ENCODE measurements at regions not wholly inside any gene's neighbourhood (a gene's known extent, or its start where the extent isn't known, plus 50 kb on each side); places are given as distances from the start of the nearest gene placed in this dataset.
A peak's percentile ranks its signal among the peaks of the same experiment; 100 is the strongest.

DNA sequence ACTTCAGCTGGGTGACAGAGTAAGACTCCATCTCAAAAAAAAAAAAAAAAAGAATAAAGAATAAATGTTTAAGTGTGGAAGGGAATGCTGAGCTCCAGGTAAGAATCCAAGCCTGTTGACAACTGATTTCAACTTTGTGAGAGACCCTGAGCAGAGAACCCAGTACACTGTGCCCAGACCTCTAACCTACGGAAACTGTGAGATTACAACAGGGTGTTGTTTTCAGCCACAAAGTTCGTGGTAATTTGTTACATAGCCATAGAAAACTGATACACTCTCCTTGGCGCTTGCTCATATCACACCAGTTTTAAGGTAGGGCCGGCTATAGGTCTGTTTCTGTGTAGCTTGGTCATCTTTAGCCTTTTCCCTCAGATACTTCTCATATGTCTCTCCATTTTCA, 98.4 kb upstream of the PAPOLG start:
- no peak for DNase-seq (ENCODE audit: low read depth in 3 of 3)

DNA sequence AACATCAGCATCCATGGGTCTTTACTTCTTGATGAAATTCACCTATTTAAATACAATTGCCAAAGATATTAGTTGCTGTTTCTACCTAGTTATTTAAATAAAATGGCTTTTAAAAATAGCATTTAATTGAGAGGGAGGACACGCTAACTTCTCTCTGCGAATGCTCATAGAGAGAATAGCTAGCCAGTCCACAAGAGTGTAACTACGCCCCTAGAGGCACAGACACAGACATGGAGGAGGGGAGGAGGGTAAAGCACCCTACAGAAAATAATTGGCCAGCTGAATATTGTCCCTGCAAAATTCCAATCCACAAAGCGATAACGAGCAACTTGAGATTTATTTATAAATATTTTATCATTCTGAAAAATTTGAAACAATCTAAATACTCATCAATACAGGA, 97.0 kb upstream of the PAPOLG start:
- DNase-seq (ENCODE audit: low read depth in 3 of 3) = no peak

DNA sequence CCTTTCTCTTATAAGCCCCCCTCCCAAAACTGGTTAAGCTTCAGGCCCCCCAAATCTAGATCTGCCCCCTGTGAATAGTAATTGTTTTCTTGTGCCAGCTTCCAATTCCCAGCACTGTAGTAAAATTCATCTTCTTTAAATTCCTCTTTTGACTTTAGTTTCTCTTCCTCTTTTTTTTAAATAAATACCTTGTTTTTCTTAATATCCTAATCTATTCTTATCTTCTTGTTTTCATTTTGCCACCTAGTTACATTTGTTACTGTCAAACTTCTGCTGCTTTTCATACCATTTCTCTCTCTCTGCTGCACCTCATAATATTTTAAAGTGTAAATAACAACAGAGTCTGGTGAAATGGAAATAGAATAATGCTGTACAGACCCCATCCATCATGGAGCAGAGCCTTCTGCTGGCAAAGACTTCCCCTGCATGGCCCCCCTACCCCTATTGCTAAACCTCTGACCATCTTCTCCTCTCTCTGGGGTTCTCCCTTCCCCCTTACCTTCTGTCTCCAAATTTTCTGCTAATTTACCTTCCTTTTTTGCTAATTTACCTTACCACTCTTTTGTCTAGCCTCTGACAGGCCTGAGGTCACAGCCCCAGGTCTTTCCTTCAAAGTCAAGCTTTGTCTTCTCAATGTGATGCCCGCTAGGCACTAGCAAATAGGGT, 94.9 kb upstream of the PAPOLG start:
- no peak for DNase-seq (ENCODE audit: low read depth in 3 of 3)

DNA sequence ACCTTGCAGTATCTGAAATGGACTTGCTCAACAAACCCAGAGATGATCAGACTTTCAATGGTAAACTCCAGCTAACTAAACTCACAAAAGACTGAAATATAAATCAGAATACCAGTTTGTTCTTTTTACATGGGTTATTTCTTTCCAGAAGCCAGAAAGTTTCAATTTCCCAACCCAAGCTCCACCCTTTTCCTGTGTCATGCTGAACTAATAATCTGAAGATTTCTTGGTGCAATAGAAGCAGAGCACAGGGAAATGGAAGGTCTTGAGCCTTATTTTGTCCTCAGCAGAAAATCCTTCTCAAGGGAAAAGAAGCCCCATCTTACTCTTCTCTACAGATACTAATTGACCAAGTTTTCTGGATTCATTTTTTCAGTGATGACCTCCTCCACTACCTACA, 93.3 kb upstream of the PAPOLG start:
- DNase-seq (ENCODE audit: low read depth in 3 of 3) = no peak

DNA sequence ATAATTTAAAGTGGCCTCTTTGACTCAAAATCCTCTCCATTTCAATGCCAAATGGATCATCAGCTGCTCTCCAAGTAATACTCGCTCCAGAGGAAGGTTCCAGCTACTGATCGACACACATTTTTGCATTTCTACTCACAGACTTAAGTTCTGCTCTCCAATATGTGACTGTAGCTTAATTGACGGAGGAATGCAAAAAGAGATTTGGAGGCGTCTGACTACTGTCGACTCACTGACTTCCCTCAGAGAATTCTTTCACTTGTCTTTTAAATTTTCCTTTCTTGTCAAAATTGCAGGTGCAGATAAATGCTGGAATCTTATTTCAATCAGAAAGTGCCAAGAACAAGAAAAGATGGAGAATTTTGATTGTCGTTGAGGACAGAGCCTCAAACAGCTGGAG, 84.1 kb upstream of the PAPOLG start:
- DNase-seq (ENCODE audit: low read depth in 3 of 3) = no peak

DNA sequence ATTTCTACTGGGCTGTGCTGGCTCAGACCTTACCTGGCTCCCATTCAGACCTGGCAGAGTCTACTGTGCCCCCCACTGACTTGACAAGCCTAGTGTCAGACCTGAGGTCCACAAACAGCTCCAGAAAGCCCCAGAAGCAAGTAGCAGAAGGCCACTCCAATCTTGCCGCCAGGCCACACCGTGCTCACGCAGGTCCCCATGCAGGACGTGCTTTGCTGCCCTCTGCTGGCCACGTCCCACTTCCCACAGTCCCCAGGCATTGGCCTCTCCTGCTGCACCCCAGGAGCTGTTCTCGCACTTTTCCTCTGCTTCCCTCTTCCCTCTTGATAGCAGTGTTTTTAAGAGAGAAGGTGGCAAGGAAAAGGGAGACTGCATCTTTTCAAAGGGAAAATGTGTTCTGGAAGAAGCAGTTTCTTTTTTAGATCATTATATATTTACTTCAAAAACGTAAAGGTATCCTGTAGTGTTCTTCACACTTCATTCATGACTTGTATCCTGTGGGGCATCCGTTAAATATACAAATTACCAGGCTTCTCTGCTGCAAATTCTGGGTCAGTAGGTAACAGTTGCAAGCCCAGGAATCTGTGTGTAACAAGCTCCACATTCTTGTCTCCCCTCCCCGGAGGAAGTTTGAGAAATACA, 81.4 kb upstream of the PAPOLG start:
- peak; percentile 59 to 74 (median 61) for DNase-seq (ENCODE audit: low read depth in 3 of 3)

DNA sequence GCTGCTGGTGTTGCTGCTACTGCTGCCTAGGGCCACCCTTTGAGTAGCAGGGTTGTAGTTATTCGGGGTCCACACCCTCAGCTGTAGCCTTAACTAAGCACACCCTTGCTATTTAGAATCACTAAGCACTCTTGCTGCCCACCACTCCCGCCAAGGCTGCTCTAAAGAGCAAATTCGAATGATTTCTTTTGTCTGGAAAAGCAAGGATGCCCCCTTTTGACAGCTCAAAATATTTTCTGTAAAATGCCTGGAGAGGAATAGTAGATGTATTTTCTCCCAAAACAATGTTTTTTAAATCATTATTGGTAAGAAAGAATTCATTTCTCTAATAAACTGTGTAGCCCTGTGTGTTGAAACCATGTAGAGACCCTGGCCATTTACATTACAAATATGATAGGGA, 80.8 kb upstream of the PAPOLG start:
- DNase-seq (ENCODE audit: low read depth in 3 of 3) = no peak

DNA sequence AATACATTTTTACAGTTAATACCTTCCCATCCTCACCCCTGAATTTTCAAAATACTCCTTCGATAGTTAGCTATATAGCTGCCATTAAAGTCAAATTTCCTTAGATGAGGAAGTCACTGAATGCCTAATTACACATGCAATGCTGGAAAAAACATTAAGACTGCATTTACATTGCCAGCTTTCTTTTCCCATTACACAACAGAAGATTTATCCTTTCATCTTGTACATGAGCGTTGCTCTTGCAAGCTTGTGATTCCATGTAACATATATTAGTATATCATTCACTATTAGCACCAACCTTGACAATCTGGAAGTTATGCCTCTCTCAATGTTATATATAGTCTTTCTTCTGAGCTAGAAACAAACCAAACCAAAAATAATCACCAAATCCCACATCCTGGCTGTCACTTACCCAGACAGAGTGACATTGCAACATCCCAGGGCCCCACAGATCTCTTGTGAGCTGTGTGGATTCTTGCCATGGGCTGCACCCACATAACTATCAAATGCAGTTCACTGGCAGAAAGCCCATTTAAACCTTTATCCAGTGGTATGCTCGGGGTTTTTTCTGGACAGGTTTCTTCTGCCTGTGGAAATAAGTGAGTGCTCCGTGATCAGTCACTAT, 79.2 kb upstream of the PAPOLG start:
- no peak for DNase-seq (ENCODE audit: low read depth in 3 of 3)

DNA sequence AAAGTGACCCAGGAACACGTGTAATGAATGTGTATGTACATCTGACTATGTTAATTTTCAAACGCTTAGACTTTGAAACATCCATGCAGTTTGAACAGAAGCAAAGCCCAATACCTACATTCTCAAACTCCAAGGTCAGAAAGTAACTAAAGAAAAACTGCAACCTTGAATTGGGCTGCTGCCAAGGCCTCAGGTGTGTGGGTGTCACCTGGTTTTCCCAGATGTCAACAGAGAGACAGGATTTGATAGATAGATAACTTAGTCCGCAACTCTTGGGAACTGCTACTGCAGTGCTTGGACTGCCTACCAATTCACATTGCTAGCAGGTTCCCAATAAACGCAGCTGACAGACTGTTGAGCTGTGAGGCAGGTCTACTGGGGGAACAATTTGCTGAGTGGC, 78.7 kb upstream of the PAPOLG start:
- DNase-seq (ENCODE audit: low read depth in 3 of 3) = no peak

DNA sequence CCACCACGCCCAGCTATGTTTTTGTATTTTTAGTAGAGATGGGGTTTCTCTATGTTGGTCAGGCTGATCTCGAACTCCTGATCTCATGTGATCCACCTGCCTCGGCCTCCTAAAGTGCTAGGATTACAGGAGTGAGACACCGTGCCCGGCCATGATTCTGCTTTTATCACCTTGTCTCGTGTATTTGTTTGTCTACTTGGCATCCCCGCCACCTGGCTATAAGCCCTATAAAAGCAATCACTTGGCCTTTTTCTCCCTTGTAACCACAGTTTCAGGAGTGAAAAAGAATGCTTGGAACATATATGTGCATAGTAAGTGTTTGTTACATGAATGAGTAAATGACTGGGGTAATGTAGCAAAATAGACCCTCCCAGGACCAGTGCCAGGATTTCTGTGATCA, 77.5 kb upstream of the PAPOLG start:
- DNase-seq (ENCODE audit: low read depth in 3 of 3) = no peak

DNA sequence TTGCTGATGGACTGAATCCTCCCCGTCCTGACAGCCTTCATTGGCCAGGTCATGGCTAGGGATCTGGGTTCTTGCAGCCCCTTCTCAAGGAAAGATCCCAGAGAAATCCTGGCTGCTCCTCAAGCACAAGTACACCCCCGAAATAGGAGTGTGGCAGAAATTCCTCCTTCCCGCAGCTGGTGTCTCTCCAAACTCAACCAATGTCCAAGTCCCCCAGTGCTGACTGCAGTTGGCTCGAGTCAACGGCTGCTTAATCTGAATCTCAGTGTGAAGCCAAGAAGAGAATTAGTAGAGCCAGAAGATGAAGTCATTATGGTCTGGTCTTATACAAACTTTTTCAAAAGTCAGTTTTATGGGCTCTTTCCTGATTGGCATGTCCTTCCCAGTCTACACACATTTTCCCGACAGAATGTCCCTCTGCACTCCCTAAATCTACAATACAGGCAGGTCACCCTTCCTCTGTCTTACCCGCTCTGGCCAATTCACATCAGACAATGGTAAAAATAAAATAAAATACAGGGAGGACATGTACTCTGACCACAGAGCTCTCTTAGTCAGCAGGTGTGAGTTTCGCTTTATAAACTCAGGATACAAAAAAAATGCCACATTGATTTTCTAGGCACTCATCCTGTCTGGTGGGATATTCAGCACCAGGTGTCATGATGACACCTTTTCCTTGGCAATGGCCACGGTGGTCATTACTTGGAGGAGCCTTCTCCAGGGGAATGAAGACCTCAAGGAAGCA, 76.9 kb upstream of the PAPOLG start:
- DNase-seq (ENCODE audit: low read depth in 3 of 3) = no peak

DNA sequence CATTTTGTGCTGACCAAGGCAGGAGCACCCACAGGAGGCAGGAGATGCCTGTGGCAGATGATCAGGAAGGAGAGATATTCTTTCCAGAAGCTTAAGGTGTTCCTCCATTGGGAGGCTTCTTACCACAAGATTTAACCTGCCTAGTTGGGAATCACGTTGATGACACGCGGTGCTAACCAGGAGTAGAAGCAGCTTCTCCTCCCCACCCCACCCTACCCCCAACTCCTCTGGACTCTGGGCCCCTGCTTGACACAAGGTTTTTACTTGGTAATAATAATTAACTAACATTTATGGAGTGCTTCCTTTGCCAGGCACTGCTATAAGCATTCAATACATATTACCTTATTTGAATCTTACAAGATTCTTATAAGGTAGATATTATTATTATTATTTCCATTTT, 62.5 kb upstream of the PAPOLG start:
- no peak for DNase-seq (ENCODE audit: low read depth in 3 of 3)

DNA sequence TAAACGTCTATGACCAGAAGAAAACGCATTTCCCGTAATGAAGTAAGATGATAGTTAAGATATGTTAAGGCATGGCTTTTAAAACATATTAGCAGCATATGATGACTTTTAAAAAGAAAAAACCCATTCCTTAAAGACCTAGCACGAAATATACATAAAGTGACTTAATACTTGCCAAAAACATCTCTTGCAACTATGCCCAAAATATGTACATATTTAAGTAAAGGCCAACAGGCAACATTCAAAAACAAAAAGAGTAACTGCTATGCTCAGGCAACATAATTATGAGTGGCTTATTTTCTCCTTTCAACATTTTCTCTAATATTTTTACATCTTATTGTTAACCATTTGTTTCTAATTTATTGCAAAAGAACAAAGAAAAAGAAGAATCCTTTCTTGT, 60.3 kb upstream of the PAPOLG start:
- no peak for DNase-seq (ENCODE audit: low read depth in 3 of 3)

DNA sequence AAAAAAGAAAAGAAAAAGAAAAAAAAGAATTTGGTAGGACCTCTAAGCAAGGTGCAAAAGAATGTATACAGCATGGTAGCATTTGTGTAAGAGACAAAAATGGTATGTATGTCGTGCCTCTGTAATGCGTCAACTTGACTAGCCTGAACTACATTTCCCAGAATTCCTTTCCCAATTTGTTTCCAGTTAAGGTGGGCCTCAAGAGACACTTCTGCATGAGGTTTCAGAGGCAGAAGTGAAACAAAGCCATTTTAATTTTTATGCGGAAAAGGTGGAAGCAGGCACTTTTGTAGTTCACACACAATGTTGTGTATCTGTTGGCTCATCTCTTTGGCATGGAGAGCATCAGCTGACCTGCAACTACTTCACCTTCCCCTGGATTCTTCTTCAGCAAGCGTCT, 56.5 kb upstream of the PAPOLG start:
- no peak for DNase-seq (ENCODE audit: low read depth in 3 of 3)

DNA sequence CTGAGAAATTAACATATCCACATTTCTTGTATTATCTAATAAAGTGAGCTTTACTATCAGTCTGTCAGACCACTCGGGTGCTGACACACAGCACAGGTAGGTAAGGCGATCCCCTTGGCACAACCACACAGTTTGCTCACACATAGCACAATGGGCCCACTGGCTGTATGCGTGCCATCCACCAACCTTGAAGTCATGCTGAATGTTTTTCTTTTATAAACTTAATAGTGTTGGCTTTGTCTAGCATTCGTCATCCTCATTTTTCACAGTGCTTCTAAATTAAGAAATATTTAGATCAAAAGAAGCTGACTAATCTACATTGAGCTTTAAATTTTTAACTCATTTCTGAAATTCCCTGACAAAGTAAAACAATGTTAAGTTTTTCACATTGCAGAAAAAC, 50.0 kb upstream of the PAPOLG start:
- no peak for DNase-seq (ENCODE audit: low read depth in 3 of 3)
